Thyroid gland (tissue), 4 donors: ENCODE measurements at regions not wholly inside any gene's neighbourhood (a gene's known extent, or its start where the extent isn't known, plus 50 kb on each side); places are given as distances from the start of the nearest gene placed in this dataset.

Experiments used
- POLR2A ChIP-seq, 2 donors: fragments of 450-650 bp; IDR thresholded peaks; one replicate each; pipeline ENCODE4 v1.6.1; 2017; ENCODE audit warnings: antibody characterized with exemption in 2 of 2, mild to moderate bottlenecking in 2 of 2, moderate library complexity in 1 of 2
- TF ChIP-seq, protein P1 (sequence below), 6 experiments: fragments of 200-600 bp in 3 of 6; fragments of 450-650 bp in 3 of 6; sonication (generic) in 3 of 6; IDR thresholded peaks; one replicate each; pipeline ENCODE4 v1.5.1; 2016 to 2019; ENCODE audit warnings: antibody characterized with exemption in 6 of 6, mild to moderate bottlenecking in 2 of 6, inconsistent platforms in 1 of 6, moderate library complexity in 1 of 6

GRCh38 chr15:70522323-70522966 is 240.9 kb downstream of the UACA start:
- TF ChIP-seq, protein P1, sequence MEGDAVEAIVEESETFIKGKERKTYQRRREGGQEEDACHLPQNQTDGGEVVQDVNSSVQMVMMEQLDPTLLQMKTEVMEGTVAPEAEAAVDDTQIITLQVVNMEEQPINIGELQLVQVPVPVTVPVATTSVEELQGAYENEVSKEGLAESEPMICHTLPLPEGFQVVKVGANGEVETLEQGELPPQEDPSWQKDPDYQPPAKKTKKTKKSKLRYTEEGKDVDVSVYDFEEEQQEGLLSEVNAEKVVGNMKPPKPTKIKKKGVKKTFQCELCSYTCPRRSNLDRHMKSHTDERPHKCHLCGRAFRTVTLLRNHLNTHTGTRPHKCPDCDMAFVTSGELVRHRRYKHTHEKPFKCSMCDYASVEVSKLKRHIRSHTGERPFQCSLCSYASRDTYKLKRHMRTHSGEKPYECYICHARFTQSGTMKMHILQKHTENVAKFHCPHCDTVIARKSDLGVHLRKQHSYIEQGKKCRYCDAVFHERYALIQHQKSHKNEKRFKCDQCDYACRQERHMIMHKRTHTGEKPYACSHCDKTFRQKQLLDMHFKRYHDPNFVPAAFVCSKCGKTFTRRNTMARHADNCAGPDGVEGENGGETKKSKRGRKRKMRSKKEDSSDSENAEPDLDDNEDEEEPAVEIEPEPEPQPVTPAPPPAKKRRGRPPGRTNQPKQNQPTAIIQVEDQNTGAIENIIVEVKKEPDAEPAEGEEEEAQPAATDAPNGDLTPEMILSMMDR (IDR thresholded peaks at IDR 0.05) = no peak
- TF ChIP-seq POLR2A (IDR thresholded peaks at IDR 0.05) = no peak
